ENCODE measurements at regions not wholly inside any gene's neighbourhood (a gene's known extent, or its start where the extent isn't known, plus 50 kb on each side); places are given as distances from the start of the nearest gene placed in this dataset.
"Not testable (repeated sequence)": the region's sequence is repeated elsewhere in the genome, so short reads cannot be mapped to it uniquely, and the experiment has no call there.

DNA sequence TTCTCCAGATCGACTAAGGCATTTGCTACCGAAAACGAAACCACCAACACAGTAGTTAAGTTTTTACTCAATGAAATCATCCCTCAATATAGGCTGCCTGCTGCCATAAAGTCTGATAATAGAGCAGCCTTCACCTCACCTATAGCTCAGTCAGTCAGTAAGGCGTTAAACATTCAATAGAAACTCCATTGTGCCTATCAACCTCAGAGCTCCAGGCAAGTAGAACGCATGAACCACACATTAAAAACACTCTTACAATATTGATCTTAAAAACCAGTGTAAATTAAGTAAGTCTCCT is 160.6 kb downstream of the DEFB131A start:
- H3K27me3 ChIP-seq (ENCODE audit: insufficient read depth, low read length); H3K27ac ChIP-seq (ENCODE audit: low read depth, low read length); FAIRE-seq; H2AFZ ChIP-seq (ENCODE audit: low read depth, low read length); H3K27me3 Mint-ChIP-seq (ENCODE audit: low read depth, unreplicated experiment); H3K79me2 ChIP-seq (ENCODE audit: insufficient read depth, low read length); DNase-seq (ENCODE audit: low read depth); H3K9me3 ChIP-seq (ENCODE audit: insufficient read depth, low read depth, low read length); H3K4me2 ChIP-seq (ENCODE audit: low read length); H3K27ac Mint-ChIP-seq (ENCODE audit: unreplicated experiment); H3K4me3 ChIP-seq (ENCODE audit: insufficient read depth, low read depth, low read length); H4K20me1 ChIP-seq (ENCODE audit: insufficient read depth, low read length); H3K9me3 Mint-ChIP-seq (ENCODE audit: unreplicated experiment); H3K9ac ChIP-seq (ENCODE audit: low read length); H3K36me3 ChIP-seq (ENCODE audit: insufficient read depth, low read length); H3K36me3 Mint-ChIP-seq (ENCODE audit: low read depth, unreplicated experiment); H3K4me1 ChIP-seq (ENCODE audit: insufficient read depth, low read length): not testable (repeated sequence)
- Mint-ChIP-seq H3K4me3 (ENCODE audit: unreplicated experiment) (peak overlapping the region; percentile 51), H3K4me1 (ENCODE audit: low read depth, unreplicated experiment) (peaks cover 14% of the 10 kb centered on the region)

DNA sequence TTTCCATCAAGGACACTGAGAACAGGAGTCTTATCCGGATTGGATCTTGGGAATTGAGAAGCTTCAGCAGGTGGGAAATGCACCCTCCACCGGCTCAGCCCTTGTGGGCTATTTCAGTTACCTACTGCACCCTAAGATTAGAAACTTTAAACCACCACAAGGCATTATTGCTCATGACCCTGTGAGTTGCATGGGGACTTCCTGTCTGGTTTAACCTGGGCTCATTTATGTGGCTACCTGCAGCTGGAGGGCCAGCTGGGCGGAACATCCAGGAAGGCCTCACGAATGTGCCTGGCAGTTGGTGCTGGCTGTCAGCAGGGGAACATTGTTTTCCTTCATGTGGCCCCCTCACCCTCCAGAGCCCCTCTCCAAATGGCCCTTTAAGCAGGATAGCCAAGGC is 164.1 kb downstream of the DEFB131A start:
- Histone ChIP-seq H3K79me2 (ENCODE audit: insufficient read depth, low read length) (no peaks in the 10 kb centered on the region), H3K4me1 (ENCODE audit: insufficient read depth, low read length) (no peaks in the 10 kb centered on the region), H3K9me3 (ENCODE audit: insufficient read depth, low read depth, low read length) (no peaks in the 10 kb centered on the region), H3K9ac (ENCODE audit: low read length) (no peak overlapping the region), H4K20me1 (ENCODE audit: insufficient read depth, low read length) (no peaks in the 10 kb centered on the region), H3K4me2 (ENCODE audit: low read length) (no peak overlapping the region), H3K27ac (ENCODE audit: low read depth, low read length) (no peak overlapping the region), H3K27me3 (ENCODE audit: insufficient read depth, low read length) (no peaks in the 10 kb centered on the region), H3K36me3 (ENCODE audit: insufficient read depth, low read length) (no peaks in the 10 kb centered on the region), H3K4me3 (ENCODE audit: insufficient read depth, low read depth, low read length) (no peak overlapping the region), H2AFZ (ENCODE audit: low read depth, low read length) (no peak overlapping the region)
- Mint-ChIP-seq H3K27me3 (ENCODE audit: low read depth, unreplicated experiment) (no peaks in the 10 kb centered on the region), H3K4me3 (ENCODE audit: unreplicated experiment) (no peak overlapping the region), H3K9me3 (ENCODE audit: unreplicated experiment) (peaks cover 5% of the 10 kb centered on the region), H3K27ac (ENCODE audit: unreplicated experiment) (no peak overlapping the region), H3K36me3 (ENCODE audit: low read depth, unreplicated experiment) (no peaks in the 10 kb centered on the region), H3K4me1 (ENCODE audit: low read depth, unreplicated experiment) (peaks cover 14% of the 10 kb centered on the region)
- FAIRE-seq: no peak
- no peak for DNase-seq (ENCODE audit: low read depth)
- TF ChIP-seq, protein P1, sequence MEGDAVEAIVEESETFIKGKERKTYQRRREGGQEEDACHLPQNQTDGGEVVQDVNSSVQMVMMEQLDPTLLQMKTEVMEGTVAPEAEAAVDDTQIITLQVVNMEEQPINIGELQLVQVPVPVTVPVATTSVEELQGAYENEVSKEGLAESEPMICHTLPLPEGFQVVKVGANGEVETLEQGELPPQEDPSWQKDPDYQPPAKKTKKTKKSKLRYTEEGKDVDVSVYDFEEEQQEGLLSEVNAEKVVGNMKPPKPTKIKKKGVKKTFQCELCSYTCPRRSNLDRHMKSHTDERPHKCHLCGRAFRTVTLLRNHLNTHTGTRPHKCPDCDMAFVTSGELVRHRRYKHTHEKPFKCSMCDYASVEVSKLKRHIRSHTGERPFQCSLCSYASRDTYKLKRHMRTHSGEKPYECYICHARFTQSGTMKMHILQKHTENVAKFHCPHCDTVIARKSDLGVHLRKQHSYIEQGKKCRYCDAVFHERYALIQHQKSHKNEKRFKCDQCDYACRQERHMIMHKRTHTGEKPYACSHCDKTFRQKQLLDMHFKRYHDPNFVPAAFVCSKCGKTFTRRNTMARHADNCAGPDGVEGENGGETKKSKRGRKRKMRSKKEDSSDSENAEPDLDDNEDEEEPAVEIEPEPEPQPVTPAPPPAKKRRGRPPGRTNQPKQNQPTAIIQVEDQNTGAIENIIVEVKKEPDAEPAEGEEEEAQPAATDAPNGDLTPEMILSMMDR (IDR thresholded peaks at IDR 0.05; ENCODE audit: insufficient read depth, low read depth, low read length): no peak
- TF ChIP-seq EZH2 (IDR thresholded peaks at IDR 0.05; ENCODE audit: insufficient read depth, low read length): no peak

DNA sequence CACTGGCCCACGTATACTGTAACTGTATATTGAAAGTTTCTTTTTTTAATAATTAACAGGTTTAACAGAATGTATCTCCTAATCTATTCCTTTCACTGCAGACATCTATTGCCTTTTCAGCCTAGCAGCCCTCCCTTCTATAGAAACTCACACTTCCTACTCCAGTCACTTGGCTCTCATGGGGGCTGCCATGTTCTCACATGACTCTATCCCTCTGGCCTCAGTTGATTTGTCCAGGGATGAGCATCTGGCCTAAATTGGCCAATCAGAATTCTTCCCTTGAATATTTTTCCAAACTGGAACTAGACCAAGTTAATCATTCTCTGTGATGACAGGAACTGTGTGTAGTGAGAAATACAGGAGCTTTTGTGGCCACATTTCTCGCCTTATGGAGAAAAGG is 166.1 kb downstream of the DEFB131A start:
- H3K36me3 Mint-ChIP-seq (ENCODE audit: low read depth, unreplicated experiment); H3K4me1 ChIP-seq (ENCODE audit: insufficient read depth, low read length); H3K27me3 Mint-ChIP-seq (ENCODE audit: low read depth, unreplicated experiment); H3K79me2 ChIP-seq (ENCODE audit: insufficient read depth, low read length); H2AFZ ChIP-seq (ENCODE audit: low read depth, low read length); H3K36me3 ChIP-seq (ENCODE audit: insufficient read depth, low read length); H3K4me1 Mint-ChIP-seq (ENCODE audit: low read depth, unreplicated experiment); H3K27ac ChIP-seq (ENCODE audit: low read depth, low read length); H3K9me3 Mint-ChIP-seq (ENCODE audit: unreplicated experiment); DNase-seq (ENCODE audit: low read depth); H4K20me1 ChIP-seq (ENCODE audit: insufficient read depth, low read length); H3K4me2 ChIP-seq (ENCODE audit: low read length); H3K27me3 ChIP-seq (ENCODE audit: insufficient read depth, low read length); H3K4me3 ChIP-seq (ENCODE audit: insufficient read depth, low read depth, low read length); H3K9ac ChIP-seq (ENCODE audit: low read length); H3K4me3 Mint-ChIP-seq (ENCODE audit: unreplicated experiment); FAIRE-seq; H3K27ac Mint-ChIP-seq (ENCODE audit: unreplicated experiment); H3K9me3 ChIP-seq (ENCODE audit: insufficient read depth, low read depth, low read length): not testable (repeated sequence)

DNA sequence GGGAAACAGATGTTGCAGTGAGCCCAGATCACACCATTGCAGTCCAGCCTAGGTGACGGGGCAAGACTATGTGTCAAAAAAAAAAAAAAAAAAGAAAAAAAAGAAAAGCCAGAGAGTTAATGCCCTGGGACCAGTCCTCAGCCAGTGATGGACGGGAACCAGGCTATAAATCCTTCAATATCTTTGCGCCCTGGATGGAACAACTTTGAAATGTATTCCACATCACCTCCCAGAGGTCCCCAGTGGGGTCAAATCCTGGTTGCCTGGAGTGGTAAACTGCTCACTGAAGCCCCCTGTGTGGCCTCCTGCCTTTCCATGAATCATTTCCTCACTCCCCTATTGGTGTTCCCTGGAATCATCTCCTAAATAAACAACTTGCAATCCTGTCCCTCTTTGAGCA is 166.9 kb downstream of the DEFB131A start:
- no peaks in the 10 kb centered on the region for H3K79me2 ChIP-seq (ENCODE audit: insufficient read depth, low read length)
- no peak overlapping the region for H2AFZ ChIP-seq (ENCODE audit: low read depth, low read length)
- H3K27ac Mint-ChIP-seq (ENCODE audit: unreplicated experiment): no peak overlapping the region
- no peaks in the 10 kb centered on the region for H3K36me3 ChIP-seq (ENCODE audit: insufficient read depth, low read length)
- TF ChIP-seq, protein P1 (IDR thresholded peaks at IDR 0.05; ENCODE audit: insufficient read depth, low read depth, low read length): no peak
- no peak for TF ChIP-seq EZH2 (IDR thresholded peaks at IDR 0.05; ENCODE audit: insufficient read depth, low read length)
- no peaks in the 10 kb centered on the region for H4K20me1 ChIP-seq (ENCODE audit: insufficient read depth, low read length)
- FAIRE-seq (no peak), DNase-seq (ENCODE audit: low read depth) (no peak)
- H3K27me3 Mint-ChIP-seq (ENCODE audit: low read depth, unreplicated experiment): no peaks in the 10 kb centered on the region
- H3K4me2 ChIP-seq (ENCODE audit: low read length): no peak overlapping the region
- no peak overlapping the region for H3K4me3 ChIP-seq (ENCODE audit: insufficient read depth, low read depth, low read length)
- no peaks in the 10 kb centered on the region for H3K27me3 ChIP-seq (ENCODE audit: insufficient read depth, low read length)
- peaks cover 5% of the 10 kb centered on the region for H3K9me3 Mint-ChIP-seq (ENCODE audit: unreplicated experiment)
- no peak overlapping the region for H3K27ac ChIP-seq (ENCODE audit: low read depth, low read length)
- H3K9ac ChIP-seq (ENCODE audit: low read length): no peak overlapping the region
- H3K4me1 ChIP-seq (ENCODE audit: insufficient read depth, low read length): no peaks in the 10 kb centered on the region
- no peak overlapping the region for H3K4me3 Mint-ChIP-seq (ENCODE audit: unreplicated experiment)
- no peaks in the 10 kb centered on the region for H3K36me3 Mint-ChIP-seq (ENCODE audit: low read depth, unreplicated experiment)
- H3K9me3 ChIP-seq (ENCODE audit: insufficient read depth, low read depth, low read length): no peaks in the 10 kb centered on the region
- H3K4me1 Mint-ChIP-seq (ENCODE audit: low read depth, unreplicated experiment): no peaks in the 10 kb centered on the region

DNA sequence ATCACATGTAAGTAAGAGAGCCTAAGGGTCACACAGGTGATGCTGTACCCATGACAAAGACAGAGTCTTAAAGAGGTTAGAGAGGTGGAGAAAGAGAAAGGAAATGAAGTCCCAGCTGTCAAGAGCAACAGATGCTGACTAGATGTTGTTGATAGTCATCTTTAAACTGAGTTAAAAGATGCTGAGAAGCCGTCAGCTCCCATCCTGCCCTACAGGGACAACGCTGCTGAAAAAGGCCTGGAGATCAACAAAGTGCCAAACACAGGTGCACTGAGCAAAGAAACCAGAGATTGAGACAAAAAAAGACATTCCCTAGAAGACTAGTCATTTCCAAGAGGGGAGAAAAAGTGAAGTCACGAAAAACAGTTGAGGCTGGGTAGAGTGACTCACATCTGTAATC is 145.0 kb upstream of the DRD5 start:
- H3K36me3 ChIP-seq (ENCODE audit: insufficient read depth, low read length); H3K9ac ChIP-seq (ENCODE audit: low read length); H3K79me2 ChIP-seq (ENCODE audit: insufficient read depth, low read length); H3K27ac ChIP-seq (ENCODE audit: low read depth, low read length); H3K27me3 ChIP-seq (ENCODE audit: insufficient read depth, low read length); FAIRE-seq; H3K9me3 Mint-ChIP-seq (ENCODE audit: unreplicated experiment); H3K9me3 ChIP-seq (ENCODE audit: insufficient read depth, low read depth, low read length); DNase-seq (ENCODE audit: low read depth); H2AFZ ChIP-seq (ENCODE audit: low read depth, low read length); H3K27ac Mint-ChIP-seq (ENCODE audit: unreplicated experiment); H3K36me3 Mint-ChIP-seq (ENCODE audit: low read depth, unreplicated experiment); H4K20me1 ChIP-seq (ENCODE audit: insufficient read depth, low read length); H3K4me3 ChIP-seq (ENCODE audit: insufficient read depth, low read depth, low read length); H3K4me2 ChIP-seq (ENCODE audit: low read length); H3K4me1 Mint-ChIP-seq (ENCODE audit: low read depth, unreplicated experiment); H3K4me3 Mint-ChIP-seq (ENCODE audit: unreplicated experiment); H3K4me1 ChIP-seq (ENCODE audit: insufficient read depth, low read length): not testable (repeated sequence)
- H3K27me3 Mint-ChIP-seq (ENCODE audit: low read depth, unreplicated experiment): peaks cover 17% of the 10 kb centered on the region
